ENCODE measurements at regions not wholly inside any gene's neighbourhood (a gene's known extent, or its start where the extent isn't known, plus 50 kb on each side); places are given as distances from the start of the nearest gene placed in this dataset.

GRCh38 chr1:90384193-90384592, 332.9 kb downstream of the BARHL2 start:
- Histone ChIP-seq H3K27ac (no peak overlapping the region), H3K4me1 (replicated peaks in 1 of 2) (no peaks in the 10 kb centered on the region), H3K36me3 (replicated peaks in 1 of 2) (no peaks in the 10 kb centered on the region), H3K27me3 (no peaks in the 10 kb centered on the region), H3K4me3 (no peak overlapping the region), H3K9me3 (replicated peaks in 1 of 3) (no peaks in the 10 kb centered on the region)
- TF ChIP-seq POLR2A (IDR thresholded peaks at IDR 0.05): no peak
- TF ChIP-seq, protein P1, sequence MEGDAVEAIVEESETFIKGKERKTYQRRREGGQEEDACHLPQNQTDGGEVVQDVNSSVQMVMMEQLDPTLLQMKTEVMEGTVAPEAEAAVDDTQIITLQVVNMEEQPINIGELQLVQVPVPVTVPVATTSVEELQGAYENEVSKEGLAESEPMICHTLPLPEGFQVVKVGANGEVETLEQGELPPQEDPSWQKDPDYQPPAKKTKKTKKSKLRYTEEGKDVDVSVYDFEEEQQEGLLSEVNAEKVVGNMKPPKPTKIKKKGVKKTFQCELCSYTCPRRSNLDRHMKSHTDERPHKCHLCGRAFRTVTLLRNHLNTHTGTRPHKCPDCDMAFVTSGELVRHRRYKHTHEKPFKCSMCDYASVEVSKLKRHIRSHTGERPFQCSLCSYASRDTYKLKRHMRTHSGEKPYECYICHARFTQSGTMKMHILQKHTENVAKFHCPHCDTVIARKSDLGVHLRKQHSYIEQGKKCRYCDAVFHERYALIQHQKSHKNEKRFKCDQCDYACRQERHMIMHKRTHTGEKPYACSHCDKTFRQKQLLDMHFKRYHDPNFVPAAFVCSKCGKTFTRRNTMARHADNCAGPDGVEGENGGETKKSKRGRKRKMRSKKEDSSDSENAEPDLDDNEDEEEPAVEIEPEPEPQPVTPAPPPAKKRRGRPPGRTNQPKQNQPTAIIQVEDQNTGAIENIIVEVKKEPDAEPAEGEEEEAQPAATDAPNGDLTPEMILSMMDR (IDR thresholded peaks at IDR 0.05): no peak
- intact Hi-C loops (cut with DNase I): no loop called here
- 47 to 74% (median 69%) methylated on average over 6 of the region's 6 CpGs for WGBS, 4 donors
- DNase-seq: no peak

DNA sequence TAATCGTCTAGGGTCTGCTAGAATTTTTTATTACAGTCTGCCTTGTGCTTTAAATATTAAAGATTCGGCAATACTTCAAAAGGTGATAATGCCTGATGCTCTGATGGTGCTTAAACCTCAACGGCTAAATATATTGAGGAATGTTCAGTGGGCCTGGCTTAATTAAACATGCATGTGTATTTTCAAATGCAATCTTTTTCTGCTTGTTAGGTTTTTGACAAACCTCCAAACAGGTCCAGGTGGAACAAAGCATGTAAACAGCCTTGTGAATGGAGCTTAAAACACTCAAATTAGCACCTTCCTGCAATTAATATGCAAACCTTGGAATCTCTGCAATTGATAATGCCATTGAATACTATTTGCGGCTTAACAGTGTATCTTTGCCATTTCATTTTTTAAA, 334.9 kb downstream of the BARHL2 start:
- Histone ChIP-seq H3K27me3 (no peaks in the 10 kb centered on the region), H3K4me3 (no peak overlapping the region), H3K4me1 (replicated peaks in 1 of 2) (no peaks in the 10 kb centered on the region), H3K9me3 (replicated peaks in 1 of 3) (no peaks in the 10 kb centered on the region), H3K36me3 (replicated peaks in 1 of 2) (no peaks in the 10 kb centered on the region), H3K27ac (no peak overlapping the region)
- 66 to 75% (median 68%) methylated on average over 4 of the region's 4 CpGs for WGBS, 4 donors
- DNase-seq: no peak
- TF ChIP-seq POLR2A (IDR thresholded peaks at IDR 0.05): no peak
- TF ChIP-seq, protein P1 (IDR thresholded peaks at IDR 0.05): no peak
- intact Hi-C loops (cut with DNase I): no loop called here

GRCh38 chr1:90381598-90381997, 335.5 kb downstream of the BARHL2 start:
- DNase-seq: no peak
- Histone ChIP-seq H3K36me3 (replicated peaks in 1 of 2) (no peaks in the 10 kb centered on the region), H3K27me3 (no peaks in the 10 kb centered on the region), H3K9me3 (replicated peaks in 1 of 3) (no peaks in the 10 kb centered on the region), H3K4me1 (replicated peaks in 1 of 2) (no peaks in the 10 kb centered on the region), H3K4me3 (no peak overlapping the region), H3K27ac (no peak overlapping the region)
- TF ChIP-seq, protein P1 (IDR thresholded peaks at IDR 0.05): no peak
- no peak for TF ChIP-seq POLR2A (IDR thresholded peaks at IDR 0.05)
- WGBS, 4 donors: 79 to 87% (median 81%) methylated on average over 4 of the region's 4 CpGs
- intact Hi-C loops (cut with DNase I): no loop called here

- intact Hi-C loops (cut with DNase I): no loop called here
- H3K27ac ChIP-seq: no peak overlapping the region
- 58 to 71% (median 66%) methylated on average over 1 of the region's 1 CpG for WGBS, 4 donors
- DNase-seq: no peak
- H3K4me3 ChIP-seq: no peak overlapping the region
- no peaks in the 10 kb centered on the region for H3K27me3 ChIP-seq
- TF ChIP-seq POLR2A (IDR thresholded peaks at IDR 0.05): no peak
- TF ChIP-seq, protein P1 (IDR thresholded peaks at IDR 0.05): no peak
- peaks cover 0 to 4% (median 0%) of the 10 kb centered on the region in 3 donors for H3K9me3 ChIP-seq (replicated peaks in 1 of 3)
- no peaks in the 10 kb centered on the region for H3K36me3 ChIP-seq (replicated peaks in 1 of 2)
- H3K4me1 ChIP-seq (replicated peaks in 1 of 2): no peaks in the 10 kb centered on the region
These were observed 345.7 kb downstream of the BARHL2 start for GRCh38 chr1:90371448-90371813.

Measured in adrenal gland (tissue), 9 donors.